ENCODE measurements at regions not wholly inside any gene's neighbourhood (a gene's known extent, or its start where the extent isn't known, plus 50 kb on each side); places are given as distances from the start of the nearest gene placed in this dataset.

GRCh38 chr4:171651071-171651470, 162.1 kb upstream of the GALNTL6 start:
- no peak for TF ChIP-seq CTCF (IDR thresholded peaks at IDR 0.05)
- TF ChIP-seq NFE2L2 (conservative IDR thresholded peaks at IDR 0.05; ENCODE audit: low read length): no peak
- TF ChIP-seq CHD2 (IDR thresholded peaks at IDR 0.05; ENCODE audit: low read length, partially characterized antibody): no peak
- TF ChIP-seq MYC (IDR thresholded peaks at IDR 0.05; ENCODE audit: borderline replicate concordance, low read length): no peak
- TF ChIP-seq USF2 (IDR thresholded peaks at IDR 0.05): no peak
- TF ChIP-seq EP300 (IDR thresholded peaks at IDR 0.05): no peak
- no peak for TF ChIP-seq CEBPB (IDR thresholded peaks at IDR 0.05)
- TF ChIP-seq CHD4 (IDR thresholded peaks at IDR 0.05; ENCODE audit: borderline replicate concordance): no peak
- TF ChIP-seq PBX3 (IDR thresholded peaks at IDR 0.05): no peak
- TF ChIP-seq SREBF2 (IDR thresholded peaks at IDR 0.05): no peak

Data from A549 (cell line).